ENCODE measurements at regions not wholly inside any gene's neighbourhood (a gene's known extent, or its start where the extent isn't known, plus 50 kb on each side); places are given as distances from the start of the nearest gene placed in this dataset.

DNA sequence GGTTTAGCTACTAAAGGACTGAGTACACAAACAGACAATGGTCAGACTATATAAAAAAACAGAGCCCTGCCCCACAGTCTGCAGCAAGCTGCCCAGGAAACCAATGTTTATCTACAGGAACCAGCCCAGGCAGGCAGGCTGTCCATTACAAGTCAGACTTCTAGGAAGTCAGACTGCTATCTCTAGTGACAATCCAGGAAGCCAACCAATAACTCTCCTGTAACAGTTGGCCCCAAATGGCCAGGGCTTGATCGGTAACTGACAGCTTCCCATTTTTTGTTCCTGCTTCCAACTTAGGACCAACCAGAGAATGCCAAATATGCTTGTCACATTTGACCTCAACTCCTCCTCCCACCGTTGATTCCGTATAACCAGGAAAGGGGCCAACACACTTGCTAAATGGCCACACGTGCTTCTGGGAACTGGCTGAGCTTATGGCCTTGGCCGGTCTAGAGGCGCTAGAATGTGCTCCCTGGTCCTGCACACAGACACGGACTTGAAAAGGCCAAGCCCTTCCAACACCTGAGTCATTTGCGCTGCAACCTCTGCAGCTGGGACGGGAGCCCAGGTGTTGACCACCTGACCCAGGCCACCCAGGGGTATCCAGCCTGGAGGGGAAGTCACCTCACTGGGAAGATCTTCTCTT is 79.6 kb upstream of the CDK20 start:
- intact Hi-C loops (cut with micrococcal nuclease): no loop called here
- Histone ChIP-seq H3K4me1 (ENCODE audit: control insufficient read depth, extremely low read depth, insufficient read depth, low read length) (no peaks in the 10 kb centered on the region), H3K36me3 (ENCODE audit: control insufficient read depth in 2 of 2, extremely low read depth in 1 of 2, insufficient read depth in 2 of 2, low read length in 2 of 2) (no peaks in the 10 kb centered on the region), H3K4me2 (ENCODE audit: insufficient read depth, low read length) (no peak overlapping the region), H4K20me1 (replicated peaks; ENCODE audit: control insufficient read depth, extremely low read depth, insufficient read depth, low read length) (no peaks in the 10 kb centered on the region), H3K9me3 (replicated peaks; ENCODE audit: control insufficient read depth, insufficient read depth, low read length) (no peaks in the 10 kb centered on the region), H3K27me3 (ENCODE audit: control insufficient read depth in 2 of 2, insufficient read depth in 2 of 2, low read length in 2 of 2) (no peaks in the 10 kb centered on the region), H3K9me1 (replicated peaks; ENCODE audit: control insufficient read depth, extremely low read depth, insufficient read depth, low read length) (no peaks in the 10 kb centered on the region), H3K27ac (ENCODE audit: insufficient read depth, low read depth, low read length) (no peak overlapping the region), H3K9ac (replicated peaks; ENCODE audit: extremely low read depth, insufficient read depth, low read length) (no peak overlapping the region), H3K4me3 (replicated peaks in 1 of 3; ENCODE audit: insufficient read depth in 1 of 3, low read depth in 1 of 3, low read length in 3 of 3) (no peak overlapping the region), H3K79me2 (ENCODE audit: control insufficient read depth, insufficient read depth, low read length) (no peaks in the 10 kb centered on the region), H2AFZ (ENCODE audit: low read depth, low read length) (no peak overlapping the region)
- CTCF ChIA-PET: no interaction called here
- POLR2A ChIA-PET: no interaction called here
- DNase-seq (ENCODE audit: low read depth, low spot score): no peak
- dilution Hi-C loops (cut with MboI; ENCODE audit: extremely low pct_ligation_motif_present, low sequenced_read_pairs): no loop called here
- TF ChIP-seq POLR2AphosphoS5 (IDR thresholded peaks at IDR 0.05; ENCODE audit: insufficient read depth, low read depth, low read length): no peak
- no TSS peak for BruUV-seq (replicated peaks)
- FAIRE-seq: no peak

DNA sequence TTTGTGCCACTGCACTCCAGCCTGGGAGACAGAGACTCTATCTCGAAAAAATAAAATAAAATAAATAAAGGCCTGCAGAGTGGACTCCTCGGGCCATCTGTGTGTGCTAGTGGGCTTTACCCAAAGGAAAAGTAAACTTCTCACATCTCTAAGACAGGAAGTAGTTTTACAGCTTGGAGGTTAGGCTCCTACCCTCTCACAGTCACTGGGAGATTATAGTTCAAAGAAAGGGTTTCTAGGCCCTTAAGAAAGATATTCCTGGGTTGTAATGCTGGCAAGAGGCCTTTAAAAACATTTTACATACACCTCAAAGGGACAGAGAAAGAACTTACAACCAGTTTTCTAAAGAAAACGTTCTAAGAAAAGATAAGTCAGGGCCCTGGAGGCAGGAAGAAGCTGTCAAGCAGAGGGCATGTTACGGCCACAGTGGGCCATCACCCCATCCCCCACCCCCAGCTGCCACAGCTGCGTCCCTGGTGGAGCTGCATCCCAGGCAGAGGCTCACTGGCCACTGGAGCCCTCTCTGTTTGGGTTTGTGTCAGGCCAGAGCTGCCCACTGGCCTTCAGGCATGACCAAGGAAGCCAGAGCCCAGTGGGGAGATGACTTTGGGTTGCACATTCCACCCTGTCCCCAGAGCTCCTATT is 78.1 kb upstream of the CDK20 start:
- BruUV-seq (replicated peaks): no TSS peak
- POLR2A ChIA-PET: no interaction called here
- H2AFZ ChIP-seq (ENCODE audit: low read depth, low read length): no peak overlapping the region

More for the DNA sequence above, 78.1 kb upstream of the CDK20 start:
- Histone ChIP-seq H3K4me1 (ENCODE audit: control insufficient read depth, extremely low read depth, insufficient read depth, low read length) (no peaks in the 10 kb centered on the region), H3K4me3 (replicated peaks in 1 of 3; ENCODE audit: insufficient read depth in 1 of 3, low read depth in 1 of 3, low read length in 3 of 3) (no peak overlapping the region), H3K27me3 (ENCODE audit: control insufficient read depth in 2 of 2, insufficient read depth in 2 of 2, low read length in 2 of 2) (no peaks in the 10 kb centered on the region), H3K9me1 (replicated peaks; ENCODE audit: control insufficient read depth, extremely low read depth, insufficient read depth, low read length) (no peaks in the 10 kb centered on the region), H3K4me2 (ENCODE audit: insufficient read depth, low read length) (no peak overlapping the region), H4K20me1 (replicated peaks; ENCODE audit: control insufficient read depth, extremely low read depth, insufficient read depth, low read length) (no peaks in the 10 kb centered on the region), H3K36me3 (ENCODE audit: control insufficient read depth in 2 of 2, extremely low read depth in 1 of 2, insufficient read depth in 2 of 2, low read length in 2 of 2) (no peaks in the 10 kb centered on the region), H3K27ac (ENCODE audit: insufficient read depth, low read depth, low read length) (no peak overlapping the region), H3K9ac (replicated peaks; ENCODE audit: extremely low read depth, insufficient read depth, low read length) (no peak overlapping the region), H3K79me2 (ENCODE audit: control insufficient read depth, insufficient read depth, low read length) (no peaks in the 10 kb centered on the region), H3K9me3 (replicated peaks; ENCODE audit: control insufficient read depth, insufficient read depth, low read length) (no peaks in the 10 kb centered on the region)
- intact Hi-C loops (cut with micrococcal nuclease) (no loop called here), dilution Hi-C loops (cut with MboI; ENCODE audit: extremely low pct_ligation_motif_present, low sequenced_read_pairs) (no loop called here)
- no peak for FAIRE-seq
- no peak for DNase-seq (ENCODE audit: low read depth, low spot score)
- CTCF ChIA-PET: no interaction called here
- TF ChIP-seq MYC (IDR thresholded peaks at IDR 0.05; ENCODE audit: low read depth, low read length) (no peak), EZH2 (IDR thresholded peaks at IDR 0.05; ENCODE audit: borderline replicate concordance, low read depth, low read length, severe bottlenecking) (no peak), POLR2A (IDR thresholded peaks at IDR 0.05; ENCODE audit: low read depth, low read length) (no peak), JUN (IDR thresholded peaks at IDR 0.05; ENCODE audit: borderline replicate concordance, insufficient read depth, insufficient read length, low read depth) (no peak), MAX (IDR thresholded peaks at IDR 0.05; ENCODE audit: insufficient read depth, insufficient read length) (no peak), FOS (IDR thresholded peaks at IDR 0.05; ENCODE audit: borderline replicate concordance, insufficient read depth, low read length) (no peak), GATA2 (IDR thresholded peaks at IDR 0.05; ENCODE audit: insufficient read depth, insufficient read length, low read depth, low read length) (no peak), POLR2AphosphoS5 (IDR thresholded peaks at IDR 0.05; ENCODE audit: insufficient read depth, low read depth, low read length) (no peak)
- TF ChIP-seq, protein P1, sequence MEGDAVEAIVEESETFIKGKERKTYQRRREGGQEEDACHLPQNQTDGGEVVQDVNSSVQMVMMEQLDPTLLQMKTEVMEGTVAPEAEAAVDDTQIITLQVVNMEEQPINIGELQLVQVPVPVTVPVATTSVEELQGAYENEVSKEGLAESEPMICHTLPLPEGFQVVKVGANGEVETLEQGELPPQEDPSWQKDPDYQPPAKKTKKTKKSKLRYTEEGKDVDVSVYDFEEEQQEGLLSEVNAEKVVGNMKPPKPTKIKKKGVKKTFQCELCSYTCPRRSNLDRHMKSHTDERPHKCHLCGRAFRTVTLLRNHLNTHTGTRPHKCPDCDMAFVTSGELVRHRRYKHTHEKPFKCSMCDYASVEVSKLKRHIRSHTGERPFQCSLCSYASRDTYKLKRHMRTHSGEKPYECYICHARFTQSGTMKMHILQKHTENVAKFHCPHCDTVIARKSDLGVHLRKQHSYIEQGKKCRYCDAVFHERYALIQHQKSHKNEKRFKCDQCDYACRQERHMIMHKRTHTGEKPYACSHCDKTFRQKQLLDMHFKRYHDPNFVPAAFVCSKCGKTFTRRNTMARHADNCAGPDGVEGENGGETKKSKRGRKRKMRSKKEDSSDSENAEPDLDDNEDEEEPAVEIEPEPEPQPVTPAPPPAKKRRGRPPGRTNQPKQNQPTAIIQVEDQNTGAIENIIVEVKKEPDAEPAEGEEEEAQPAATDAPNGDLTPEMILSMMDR (IDR thresholded peaks at IDR 0.05; ENCODE audit: extremely low read depth in 1 of 2, insufficient read depth in 1 of 2, low read depth in 1 of 2, low read length in 2 of 2): no peak

All from endothelial cell of umbilical vein (primary cell).